ENCODE measurements at regions not wholly inside any gene's neighbourhood (a gene's known extent, or its start where the extent isn't known, plus 50 kb on each side); places are given as distances from the start of the nearest gene placed in this dataset.

DNA sequence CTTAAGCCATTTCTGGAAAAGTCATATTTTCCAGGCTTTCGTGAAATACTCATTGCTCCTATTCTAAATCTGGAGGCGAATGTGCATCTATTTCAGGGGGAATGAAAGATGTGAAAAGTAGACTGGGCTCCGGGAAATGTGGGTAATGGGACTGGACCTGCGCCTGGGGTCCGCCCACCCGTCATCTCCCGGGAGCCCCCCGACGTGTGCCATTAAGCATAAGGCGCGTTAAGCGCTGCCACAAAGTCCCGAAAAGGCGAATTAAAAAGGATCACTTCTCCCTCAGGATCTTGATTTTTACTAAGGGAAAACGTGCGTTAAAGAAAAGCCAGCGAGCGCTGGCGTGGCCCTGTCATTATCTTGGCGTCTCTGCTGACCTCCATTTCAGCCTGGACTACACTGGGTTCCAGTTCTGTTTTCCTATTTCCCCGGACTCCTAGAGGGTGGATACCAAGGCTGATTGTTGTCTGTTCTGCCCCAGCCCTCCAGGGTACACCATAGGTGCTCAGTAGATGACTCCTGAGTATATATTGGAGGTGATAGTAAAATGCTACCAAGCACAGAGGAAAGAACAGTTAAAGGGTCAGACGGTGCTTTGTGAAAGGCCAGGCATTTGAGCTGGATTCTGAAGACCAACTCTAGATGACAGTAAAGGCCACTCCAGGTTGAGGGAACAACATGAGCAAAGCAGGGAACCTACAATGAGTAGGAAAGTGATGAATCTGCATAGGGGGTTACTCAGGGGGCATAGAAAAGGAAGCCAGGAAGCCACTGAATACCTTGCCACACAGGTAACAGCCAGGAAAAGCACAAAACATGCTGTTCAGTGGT is 89.2 kb upstream of the ARID1B start:
- peak overlapping the region; percentile 71 for H3K27ac ChIP-seq (ENCODE audit: control insufficient read depth, insufficient read depth, low read length)
- H3K9ac ChIP-seq (ENCODE audit: control insufficient read depth, extremely low read depth, insufficient read depth, low read length): peak overlapping the region; percentile 78
- TF ChIP-seq EZH2 (IDR thresholded peaks at IDR 0.05; ENCODE audit: low read length): no peak
- TF ChIP-seq, protein P1, sequence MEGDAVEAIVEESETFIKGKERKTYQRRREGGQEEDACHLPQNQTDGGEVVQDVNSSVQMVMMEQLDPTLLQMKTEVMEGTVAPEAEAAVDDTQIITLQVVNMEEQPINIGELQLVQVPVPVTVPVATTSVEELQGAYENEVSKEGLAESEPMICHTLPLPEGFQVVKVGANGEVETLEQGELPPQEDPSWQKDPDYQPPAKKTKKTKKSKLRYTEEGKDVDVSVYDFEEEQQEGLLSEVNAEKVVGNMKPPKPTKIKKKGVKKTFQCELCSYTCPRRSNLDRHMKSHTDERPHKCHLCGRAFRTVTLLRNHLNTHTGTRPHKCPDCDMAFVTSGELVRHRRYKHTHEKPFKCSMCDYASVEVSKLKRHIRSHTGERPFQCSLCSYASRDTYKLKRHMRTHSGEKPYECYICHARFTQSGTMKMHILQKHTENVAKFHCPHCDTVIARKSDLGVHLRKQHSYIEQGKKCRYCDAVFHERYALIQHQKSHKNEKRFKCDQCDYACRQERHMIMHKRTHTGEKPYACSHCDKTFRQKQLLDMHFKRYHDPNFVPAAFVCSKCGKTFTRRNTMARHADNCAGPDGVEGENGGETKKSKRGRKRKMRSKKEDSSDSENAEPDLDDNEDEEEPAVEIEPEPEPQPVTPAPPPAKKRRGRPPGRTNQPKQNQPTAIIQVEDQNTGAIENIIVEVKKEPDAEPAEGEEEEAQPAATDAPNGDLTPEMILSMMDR (optimal IDR thresholded peaks at IDR 0.05 in 1 of 3, IDR thresholded peaks at IDR 0.05 in 1 of 3, conservative IDR thresholded peaks at IDR 0.05 in 1 of 3; ENCODE audit: extremely low read depth in 1 of 3, insufficient read depth in 2 of 3, low read length in 3 of 3): no peak
- H3K4me3 ChIP-seq (ENCODE audit: control insufficient read depth in 2 of 3, extremely low read depth in 1 of 3, insufficient read depth in 2 of 3, low read depth in 1 of 3, low read length in 3 of 3): peak overlapping the region; percentile 54 to 84 (median 81)
- no peaks in the 10 kb centered on the region for H3K9me1 ChIP-seq (ENCODE audit: control insufficient read depth, extremely low read depth, insufficient read depth, low read length)
- dilution Hi-C loops (cut with MboI; ENCODE audit: extremely low pct_ligation_motif_present, low sequenced_read_pairs): no loop called here
- no peaks in the 10 kb centered on the region for H3K79me2 ChIP-seq (ENCODE audit: control insufficient read depth, insufficient read depth, low read length)
- H2AFZ ChIP-seq (ENCODE audit: control insufficient read depth, low read length): peak overlapping the region; percentile 79
- peak overlapping the region; percentile 94 for H3K4me2 ChIP-seq (ENCODE audit: control insufficient read depth, extremely low read depth, insufficient read depth, low read depth, low read length)
- FAIRE-seq: no peak
- peaks cover 14% of the 10 kb centered on the region for H3K4me1 ChIP-seq (ENCODE audit: control insufficient read depth, extremely low read depth, insufficient read depth, low read length)
- DNase-seq (ENCODE audit: low read depth, low spot score): no peak
- no peaks in the 10 kb centered on the region for H4K20me1 ChIP-seq (ENCODE audit: control insufficient read depth, extremely low read depth, insufficient read depth, low read length)
- no peaks in the 10 kb centered on the region for H3K9me3 ChIP-seq (ENCODE audit: control insufficient read depth, low read depth, low read length)
- no peaks in the 10 kb centered on the region for H3K36me3 ChIP-seq (ENCODE audit: control insufficient read depth in 2 of 2, extremely low read depth in 1 of 2, insufficient read depth in 2 of 2, low read length in 2 of 2)
- H3K27me3 ChIP-seq (ENCODE audit: control insufficient read depth, extremely low read depth, insufficient read depth, low read length): no peaks in the 10 kb centered on the region

- dilution Hi-C loops (cut with MboI; ENCODE audit: extremely low pct_ligation_motif_present, low sequenced_read_pairs): no loop called here
- H3K79me2 ChIP-seq (ENCODE audit: control insufficient read depth, insufficient read depth, low read length): no peaks in the 10 kb centered on the region
- no peaks in the 10 kb centered on the region for H3K36me3 ChIP-seq (ENCODE audit: control insufficient read depth in 2 of 2, extremely low read depth in 1 of 2, insufficient read depth in 2 of 2, low read length in 2 of 2)
- H2AFZ ChIP-seq (ENCODE audit: control insufficient read depth, low read length): peak overlapping the region; percentile 79
- H3K27me3 ChIP-seq (ENCODE audit: control insufficient read depth, extremely low read depth, insufficient read depth, low read length): no peaks in the 10 kb centered on the region
- peak overlapping the region; percentile 94 for H3K4me2 ChIP-seq (ENCODE audit: control insufficient read depth, extremely low read depth, insufficient read depth, low read depth, low read length)
- H3K9ac ChIP-seq (ENCODE audit: control insufficient read depth, extremely low read depth, insufficient read depth, low read length): peak overlapping the region; percentile 95
- DNase-seq (ENCODE audit: low read depth, low spot score) (no peak), FAIRE-seq (no peak)
- peak overlapping the region; percentile 94 for H3K27ac ChIP-seq (ENCODE audit: control insufficient read depth, insufficient read depth, low read length)
- peak overlapping the region; percentile 61 to 87 (median 84) for H3K4me3 ChIP-seq (ENCODE audit: control insufficient read depth in 2 of 3, extremely low read depth in 1 of 3, insufficient read depth in 2 of 3, low read depth in 1 of 3, low read length in 3 of 3)
- H3K9me3 ChIP-seq (ENCODE audit: control insufficient read depth, low read depth, low read length): no peaks in the 10 kb centered on the region
- H3K4me1 ChIP-seq (ENCODE audit: control insufficient read depth, extremely low read depth, insufficient read depth, low read length): peaks cover 14% of the 10 kb centered on the region
- TF ChIP-seq, protein P1 (optimal IDR thresholded peaks at IDR 0.05 in 1 of 3, IDR thresholded peaks at IDR 0.05 in 1 of 3, conservative IDR thresholded peaks at IDR 0.05 in 1 of 3; ENCODE audit: extremely low read depth in 1 of 3, insufficient read depth in 2 of 3, low read length in 3 of 3): no peak
- TF ChIP-seq EZH2 (IDR thresholded peaks at IDR 0.05; ENCODE audit: low read length): no peak
- H3K9me1 ChIP-seq (ENCODE audit: control insufficient read depth, extremely low read depth, insufficient read depth, low read length): no peaks in the 10 kb centered on the region
- H4K20me1 ChIP-seq (ENCODE audit: control insufficient read depth, extremely low read depth, insufficient read depth, low read length): no peaks in the 10 kb centered on the region
Observed at GRCh38 chr6:156686995-156687788, 90.0 kb upstream of the ARID1B start.

All from keratinocyte (primary cell).